ENCODE measurements at regions not wholly inside any gene's neighbourhood (a gene's known extent, or its start where the extent isn't known, plus 50 kb on each side); places are given as distances from the start of the nearest gene placed in this dataset.

DNA sequence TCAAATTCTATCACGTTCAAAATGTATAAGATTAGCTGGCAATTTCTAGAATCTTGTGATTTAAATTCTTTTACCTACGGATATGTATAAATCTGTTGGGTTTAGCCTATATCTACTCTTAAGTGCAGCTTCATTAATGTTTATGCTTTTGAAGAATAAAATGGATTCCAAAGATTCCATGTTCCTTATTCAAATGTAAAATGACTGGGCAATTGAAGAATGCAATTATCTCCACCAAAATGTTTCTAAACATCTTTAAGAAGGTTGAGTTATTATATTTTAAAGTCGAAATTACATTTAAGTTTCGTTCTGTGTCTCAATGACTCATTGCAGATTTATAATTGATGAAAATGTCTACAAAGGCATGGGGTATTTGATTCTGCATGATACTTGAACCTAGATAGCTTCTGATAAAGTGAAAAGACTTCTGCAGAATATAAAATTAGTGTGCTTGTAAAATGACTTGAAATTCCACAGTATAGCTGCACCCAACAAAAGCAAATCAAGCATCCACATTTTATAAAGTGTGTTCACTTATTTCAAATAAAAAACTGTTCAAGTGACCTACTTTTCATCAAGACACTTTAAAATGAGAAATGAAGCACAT is 697.0 kb upstream of the PCDH15 start:
- no peak for TF ChIP-seq CBFB (IDR thresholded peaks at IDR 0.05; ENCODE audit: low read depth)
- TF ChIP-seq YY1 (IDR thresholded peaks at IDR 0.05; ENCODE audit: low read depth, low read length): no peak
- TF ChIP-seq, protein P1, sequence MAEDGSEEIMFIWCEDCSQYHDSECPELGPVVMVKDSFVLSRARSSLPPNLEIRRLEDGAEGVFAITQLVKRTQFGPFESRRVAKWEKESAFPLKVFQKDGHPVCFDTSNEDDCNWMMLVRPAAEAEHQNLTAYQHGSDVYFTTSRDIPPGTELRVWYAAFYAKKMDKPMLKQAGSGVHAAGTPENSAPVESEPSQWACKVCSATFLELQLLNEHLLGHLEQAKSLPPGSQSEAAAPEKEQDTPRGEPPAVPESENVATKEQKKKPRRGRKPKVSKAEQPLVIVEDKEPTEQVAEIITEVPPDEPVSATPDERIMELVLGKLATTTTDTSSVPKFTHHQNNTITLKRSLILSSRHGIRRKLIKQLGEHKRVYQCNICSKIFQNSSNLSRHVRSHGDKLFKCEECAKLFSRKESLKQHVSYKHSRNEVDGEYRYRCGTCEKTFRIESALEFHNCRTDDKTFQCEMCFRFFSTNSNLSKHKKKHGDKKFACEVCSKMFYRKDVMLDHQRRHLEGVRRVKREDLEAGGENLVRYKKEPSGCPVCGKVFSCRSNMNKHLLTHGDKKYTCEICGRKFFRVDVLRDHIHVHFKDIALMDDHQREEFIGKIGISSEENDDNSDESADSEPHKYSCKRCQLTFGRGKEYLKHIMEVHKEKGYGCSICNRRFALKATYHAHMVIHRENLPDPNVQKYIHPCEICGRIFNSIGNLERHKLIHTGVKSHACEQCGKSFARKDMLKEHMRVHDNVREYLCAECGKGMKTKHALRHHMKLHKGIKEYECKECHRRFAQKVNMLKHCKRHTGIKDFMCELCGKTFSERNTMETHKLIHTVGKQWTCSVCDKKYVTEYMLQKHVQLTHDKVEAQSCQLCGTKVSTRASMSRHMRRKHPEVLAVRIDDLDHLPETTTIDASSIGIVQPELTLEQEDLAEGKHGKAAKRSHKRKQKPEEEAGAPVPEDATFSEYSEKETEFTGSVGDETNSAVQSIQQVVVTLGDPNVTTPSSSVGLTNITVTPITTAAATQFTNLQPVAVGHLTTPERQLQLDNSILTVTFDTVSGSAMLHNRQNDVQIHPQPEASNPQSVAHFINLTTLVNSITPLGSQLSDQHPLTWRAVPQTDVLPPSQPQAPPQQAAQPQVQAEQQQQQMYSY (CRISPR knock-in tag; IDR thresholded peaks at IDR 0.05): no peak
- TF ChIP-seq, protein P2, sequence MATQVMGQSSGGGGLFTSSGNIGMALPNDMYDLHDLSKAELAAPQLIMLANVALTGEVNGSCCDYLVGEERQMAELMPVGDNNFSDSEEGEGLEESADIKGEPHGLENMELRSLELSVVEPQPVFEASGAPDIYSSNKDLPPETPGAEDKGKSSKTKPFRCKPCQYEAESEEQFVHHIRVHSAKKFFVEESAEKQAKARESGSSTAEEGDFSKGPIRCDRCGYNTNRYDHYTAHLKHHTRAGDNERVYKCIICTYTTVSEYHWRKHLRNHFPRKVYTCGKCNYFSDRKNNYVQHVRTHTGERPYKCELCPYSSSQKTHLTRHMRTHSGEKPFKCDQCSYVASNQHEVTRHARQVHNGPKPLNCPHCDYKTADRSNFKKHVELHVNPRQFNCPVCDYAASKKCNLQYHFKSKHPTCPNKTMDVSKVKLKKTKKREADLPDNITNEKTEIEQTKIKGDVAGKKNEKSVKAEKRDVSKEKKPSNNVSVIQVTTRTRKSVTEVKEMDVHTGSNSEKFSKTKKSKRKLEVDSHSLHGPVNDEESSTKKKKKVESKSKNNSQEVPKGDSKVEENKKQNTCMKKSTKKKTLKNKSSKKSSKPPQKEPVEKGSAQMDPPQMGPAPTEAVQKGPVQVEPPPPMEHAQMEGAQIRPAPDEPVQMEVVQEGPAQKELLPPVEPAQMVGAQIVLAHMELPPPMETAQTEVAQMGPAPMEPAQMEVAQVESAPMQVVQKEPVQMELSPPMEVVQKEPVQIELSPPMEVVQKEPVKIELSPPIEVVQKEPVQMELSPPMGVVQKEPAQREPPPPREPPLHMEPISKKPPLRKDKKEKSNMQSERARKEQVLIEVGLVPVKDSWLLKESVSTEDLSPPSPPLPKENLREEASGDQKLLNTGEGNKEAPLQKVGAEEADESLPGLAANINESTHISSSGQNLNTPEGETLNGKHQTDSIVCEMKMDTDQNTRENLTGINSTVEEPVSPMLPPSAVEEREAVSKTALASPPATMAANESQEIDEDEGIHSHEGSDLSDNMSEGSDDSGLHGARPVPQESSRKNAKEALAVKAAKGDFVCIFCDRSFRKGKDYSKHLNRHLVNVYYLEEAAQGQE (IDR thresholded peaks at IDR 0.05; ENCODE audit: low read depth, low read length): no peak
- no peak for TF ChIP-seq DPF2 (IDR thresholded peaks at IDR 0.05)
- TF ChIP-seq, protein P3, sequence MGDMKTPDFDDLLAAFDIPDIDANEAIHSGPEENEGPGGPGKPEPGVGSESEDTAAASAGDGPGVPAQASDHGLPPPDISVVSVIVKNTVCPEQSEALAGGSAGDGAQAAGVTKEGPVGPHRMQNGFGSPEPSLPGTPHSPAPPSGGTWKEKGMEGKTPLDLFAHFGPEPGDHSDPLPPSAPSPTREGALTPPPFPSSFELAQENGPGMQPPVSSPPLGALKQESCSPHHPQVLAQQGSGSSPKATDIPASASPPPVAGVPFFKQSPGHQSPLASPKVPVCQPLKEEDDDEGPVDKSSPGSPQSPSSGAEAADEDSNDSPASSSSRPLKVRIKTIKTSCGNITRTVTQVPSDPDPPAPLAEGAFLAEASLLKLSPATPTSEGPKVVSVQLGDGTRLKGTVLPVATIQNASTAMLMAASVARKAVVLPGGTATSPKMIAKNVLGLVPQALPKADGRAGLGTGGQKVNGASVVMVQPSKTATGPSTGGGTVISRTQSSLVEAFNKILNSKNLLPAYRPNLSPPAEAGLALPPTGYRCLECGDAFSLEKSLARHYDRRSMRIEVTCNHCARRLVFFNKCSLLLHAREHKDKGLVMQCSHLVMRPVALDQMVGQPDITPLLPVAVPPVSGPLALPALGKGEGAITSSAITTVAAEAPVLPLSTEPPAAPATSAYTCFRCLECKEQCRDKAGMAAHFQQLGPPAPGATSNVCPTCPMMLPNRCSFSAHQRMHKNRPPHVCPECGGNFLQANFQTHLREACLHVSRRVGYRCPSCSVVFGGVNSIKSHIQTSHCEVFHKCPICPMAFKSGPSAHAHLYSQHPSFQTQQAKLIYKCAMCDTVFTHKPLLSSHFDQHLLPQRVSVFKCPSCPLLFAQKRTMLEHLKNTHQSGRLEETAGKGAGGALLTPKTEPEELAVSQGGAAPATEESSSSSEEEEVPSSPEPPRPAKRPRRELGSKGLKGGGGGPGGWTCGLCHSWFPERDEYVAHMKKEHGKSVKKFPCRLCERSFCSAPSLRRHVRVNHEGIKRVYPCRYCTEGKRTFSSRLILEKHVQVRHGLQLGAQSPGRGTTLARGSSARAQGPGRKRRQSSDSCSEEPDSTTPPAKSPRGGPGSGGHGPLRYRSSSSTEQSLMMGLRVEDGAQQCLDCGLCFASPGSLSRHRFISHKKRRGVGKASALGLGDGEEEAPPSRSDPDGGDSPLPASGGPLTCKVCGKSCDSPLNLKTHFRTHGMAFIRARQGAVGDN (IDR thresholded peaks at IDR 0.05): no peak
- TF ChIP-seq, protein P4, sequence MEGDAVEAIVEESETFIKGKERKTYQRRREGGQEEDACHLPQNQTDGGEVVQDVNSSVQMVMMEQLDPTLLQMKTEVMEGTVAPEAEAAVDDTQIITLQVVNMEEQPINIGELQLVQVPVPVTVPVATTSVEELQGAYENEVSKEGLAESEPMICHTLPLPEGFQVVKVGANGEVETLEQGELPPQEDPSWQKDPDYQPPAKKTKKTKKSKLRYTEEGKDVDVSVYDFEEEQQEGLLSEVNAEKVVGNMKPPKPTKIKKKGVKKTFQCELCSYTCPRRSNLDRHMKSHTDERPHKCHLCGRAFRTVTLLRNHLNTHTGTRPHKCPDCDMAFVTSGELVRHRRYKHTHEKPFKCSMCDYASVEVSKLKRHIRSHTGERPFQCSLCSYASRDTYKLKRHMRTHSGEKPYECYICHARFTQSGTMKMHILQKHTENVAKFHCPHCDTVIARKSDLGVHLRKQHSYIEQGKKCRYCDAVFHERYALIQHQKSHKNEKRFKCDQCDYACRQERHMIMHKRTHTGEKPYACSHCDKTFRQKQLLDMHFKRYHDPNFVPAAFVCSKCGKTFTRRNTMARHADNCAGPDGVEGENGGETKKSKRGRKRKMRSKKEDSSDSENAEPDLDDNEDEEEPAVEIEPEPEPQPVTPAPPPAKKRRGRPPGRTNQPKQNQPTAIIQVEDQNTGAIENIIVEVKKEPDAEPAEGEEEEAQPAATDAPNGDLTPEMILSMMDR (IDR thresholded peaks at IDR 0.05 in 2 of 3, conservative IDR thresholded peaks at IDR 0.05 in 1 of 3; ENCODE audit: control insufficient read depth in 2 of 3, extremely low read depth in 1 of 3, insufficient read depth in 1 of 3, low read depth in 3 of 3, low read length in 3 of 3): no peak
- no peak for TF ChIP-seq POLR2A (IDR thresholded peaks at IDR 0.05; ENCODE audit: low read depth, low read length)
- no peak for TF ChIP-seq CHD2 (IDR thresholded peaks at IDR 0.05; ENCODE audit: borderline replicate concordance, low read depth, low read length)
- no peak for TF ChIP-seq HDAC6 (IDR thresholded peaks at IDR 0.05; ENCODE audit: unreplicated experiment)
